Activated CD4-positive, alpha-beta T cell treated with anti-CD3 and anti-CD28 coated beads, Interleukin-2, Interleukin-4, amounts not matched to agents 100 ng/mL and 50 ng/mL, durations not matched to agents 16 hours and 8 hours (primary cell): ENCODE measurements at regions not wholly inside any gene's neighbourhood (a gene's known extent, or its start where the extent isn't known, plus 50 kb on each side); places are given as distances from the start of the nearest gene placed in this dataset.
"Not testable (repeated sequence)": the region's sequence is repeated elsewhere in the genome, so short reads cannot be mapped to it uniquely, and the experiment has no call there.

ENCODE experiments used
- DNase-seq: peaks from one replicate; pipeline ENCODE4 v3.0.0-alpha.2; 2020; ENCODE audit warnings: low spot score

DNA sequence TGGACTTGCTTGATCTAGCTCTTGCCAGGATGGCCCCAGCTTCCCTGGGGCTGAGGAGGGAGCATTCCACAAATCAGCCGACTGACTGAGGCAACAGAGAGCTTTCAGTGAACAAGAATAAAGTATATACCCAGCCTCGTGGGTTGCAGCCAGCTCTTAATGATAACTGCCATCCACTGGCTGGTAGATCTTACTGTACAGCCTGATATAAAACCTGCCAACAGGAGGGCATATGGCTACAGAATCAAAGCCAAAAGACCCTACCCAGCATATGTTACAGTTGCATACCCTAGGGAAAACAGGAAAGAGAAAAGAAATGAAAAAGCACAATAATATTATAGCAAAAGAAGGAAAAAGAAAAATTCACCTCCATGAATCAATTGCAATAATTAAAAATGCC is 775.9 kb upstream of the KIF2B start:
- DNase-seq: no peak

DNA sequence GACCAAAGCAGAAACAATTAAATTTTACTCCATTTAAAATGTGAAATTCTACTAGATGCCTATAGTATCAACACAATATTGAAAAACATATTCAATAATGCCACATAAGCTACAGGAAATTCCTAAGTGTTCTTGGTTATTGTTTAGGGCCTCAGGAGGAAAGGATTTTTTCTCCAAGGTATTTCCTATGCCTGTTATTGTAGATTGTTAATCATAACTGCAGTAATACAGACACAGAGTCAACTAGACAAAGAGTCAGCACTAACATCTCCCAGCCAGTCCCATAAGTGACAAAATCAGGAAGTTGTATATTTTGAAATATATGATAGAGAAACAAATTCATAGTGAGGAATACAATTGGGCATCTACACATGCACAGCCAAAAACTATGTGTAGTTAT is 782.7 kb upstream of the KIF2B start:
- DNase-seq: no peak

DNA sequence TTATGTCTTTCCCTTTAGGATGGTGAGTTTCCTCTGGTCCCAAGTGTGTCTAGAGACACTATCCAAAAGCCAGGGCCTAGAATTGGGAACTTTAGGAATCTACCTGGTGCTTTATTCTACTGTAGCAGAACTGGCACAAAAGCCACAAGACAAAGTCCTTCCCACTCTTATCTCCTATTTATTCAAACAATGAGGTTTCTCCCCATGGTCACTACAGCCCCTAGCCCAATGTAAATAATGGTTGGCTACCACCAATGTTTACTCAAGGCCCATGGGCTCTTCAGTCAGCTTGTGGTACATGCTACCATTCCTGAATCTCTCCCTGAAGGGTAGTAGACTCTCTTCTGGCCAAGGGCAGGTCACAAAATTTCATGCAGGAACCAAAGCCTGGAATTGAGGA is 789.4 kb upstream of the KIF2B start:
- no peak for DNase-seq

DNA sequence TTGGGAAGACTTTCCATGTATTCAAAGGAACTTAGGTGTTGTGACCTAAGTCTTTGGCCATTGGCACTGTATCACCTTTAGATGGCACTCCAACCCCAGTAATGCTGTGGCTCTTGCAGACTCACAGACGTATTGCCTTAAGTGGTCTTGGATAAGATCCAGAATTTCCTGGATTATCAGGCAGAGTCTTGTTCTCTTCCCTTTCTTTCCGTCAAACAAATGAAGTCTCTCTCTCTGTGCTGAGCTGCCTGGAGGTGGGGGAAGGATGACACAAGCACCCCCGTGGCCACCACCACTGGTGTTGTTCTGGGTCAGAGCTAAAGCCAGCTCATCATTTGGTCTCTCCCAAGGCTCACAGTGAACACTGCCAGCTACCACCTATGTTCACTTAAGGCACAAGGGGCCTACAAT is 789.9 kb upstream of the KIF2B start:
- DNase-seq: peak; percentile 4

DNA sequence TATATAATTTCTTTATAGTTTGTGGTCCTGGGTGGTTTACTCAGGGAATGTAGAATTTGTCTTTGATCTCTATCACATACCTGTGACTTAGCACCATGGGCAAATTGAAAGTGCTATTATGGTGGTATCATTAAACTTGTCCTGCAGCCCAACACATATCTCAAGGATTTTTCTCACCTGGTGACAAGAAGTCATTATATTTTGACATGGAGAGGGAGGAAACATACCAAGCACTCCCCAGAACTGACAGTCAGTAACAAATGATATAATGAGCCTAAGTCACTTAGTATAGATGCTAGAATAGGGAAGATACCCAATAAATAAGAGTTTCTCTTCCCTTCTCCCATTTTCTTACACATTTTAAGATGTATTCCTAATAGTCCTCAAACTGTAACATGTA is 805.5 kb upstream of the KIF2B start:
- no peak for DNase-seq

DNA sequence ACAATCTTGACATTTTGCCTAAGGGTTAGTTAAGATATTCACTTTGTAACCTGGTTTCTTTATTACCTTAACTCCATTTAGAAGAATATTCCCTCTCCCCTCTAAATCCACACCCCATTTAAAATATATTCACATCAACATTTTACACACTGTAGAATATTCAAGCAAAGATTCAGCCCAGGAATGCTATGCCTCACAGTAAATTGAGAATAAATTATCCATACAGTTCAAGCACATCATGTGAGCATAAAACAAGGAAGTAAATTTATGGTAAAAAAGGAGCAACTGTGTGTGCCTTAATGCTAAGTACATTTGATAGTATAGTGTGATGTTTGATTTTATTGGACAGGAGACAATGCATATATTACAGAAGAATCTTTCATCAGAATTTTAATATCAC is 806.6 kb upstream of the KIF2B start:
- DNase-seq: no peak

DNA sequence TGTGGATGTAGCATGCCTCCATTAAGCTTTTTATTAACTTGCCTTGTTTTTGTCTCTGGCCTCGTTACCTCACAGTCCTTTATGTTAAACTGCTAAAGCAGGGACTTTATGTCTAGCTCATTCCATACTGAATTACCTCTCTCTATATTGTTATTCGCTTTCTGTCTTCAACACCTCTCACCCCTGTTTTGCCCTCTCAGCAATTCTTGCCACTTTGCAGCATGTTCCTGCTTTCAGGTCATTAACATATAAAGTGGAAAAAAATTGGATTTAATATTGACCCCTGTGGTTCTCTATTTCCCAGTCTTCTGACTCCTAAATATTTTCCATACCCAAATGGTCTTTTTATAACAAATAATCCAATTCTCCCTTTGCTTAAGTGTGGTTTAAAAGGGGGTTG is 810.4 kb upstream of the KIF2B start:
- DNase-seq: no peak

DNA sequence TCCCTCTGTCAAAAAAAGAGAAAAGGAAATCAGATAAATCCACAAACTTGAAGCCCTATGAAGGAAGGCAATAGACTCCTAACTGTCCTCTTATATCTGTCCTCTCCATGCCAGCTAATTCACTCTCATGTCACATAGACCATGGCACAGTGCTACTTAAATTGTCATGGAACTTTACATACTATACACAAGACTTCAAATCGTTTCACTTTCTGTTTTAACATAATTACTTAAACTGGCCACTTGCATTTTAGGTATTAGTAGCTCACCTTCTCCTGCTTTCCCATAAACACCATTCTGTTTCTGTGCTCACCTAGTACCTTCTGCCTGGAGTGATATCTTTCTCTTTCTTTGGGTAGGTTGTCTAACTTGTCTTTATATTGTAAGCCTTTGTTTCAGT is 816.7 kb upstream of the KIF2B start:
- no peak for DNase-seq

DNA sequence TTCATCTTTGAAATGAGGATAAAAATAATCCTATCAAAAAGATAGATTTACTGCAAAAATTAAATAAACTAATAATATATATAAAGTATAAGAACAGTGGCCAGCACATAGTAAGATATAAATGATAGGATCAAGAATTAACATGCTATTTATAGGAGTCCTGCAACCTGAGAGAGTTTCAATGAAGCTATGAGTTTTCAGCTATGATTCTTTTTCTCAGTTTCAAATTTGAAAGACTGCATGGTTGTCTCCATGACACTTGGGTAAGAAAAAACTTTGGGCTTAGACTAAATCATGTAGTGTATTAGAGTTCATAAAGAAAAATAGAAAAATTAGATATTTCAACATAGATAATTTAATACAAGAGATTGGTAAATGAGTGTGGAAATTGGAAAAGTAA is 817.8 kb upstream of the KIF2B start:
- no peak for DNase-seq

DNA sequence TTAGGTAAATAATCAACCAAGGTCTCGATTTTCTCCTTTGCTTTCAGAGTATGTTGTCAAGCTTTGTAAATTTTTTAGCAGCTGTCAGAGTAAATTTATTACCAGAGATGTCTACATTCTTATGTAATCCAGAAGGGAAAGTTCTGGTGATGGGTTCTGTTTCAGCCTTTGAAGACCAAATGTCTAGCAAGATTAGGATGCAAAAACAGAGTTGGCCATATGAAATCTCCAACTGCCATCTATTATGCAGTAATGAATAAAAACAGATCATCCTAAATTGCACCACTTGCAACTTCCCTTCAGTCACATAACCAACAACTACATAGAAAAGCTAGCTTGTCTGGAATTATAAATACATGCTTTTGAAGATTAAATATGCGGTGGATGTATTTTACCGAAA is 826.8 kb upstream of the KIF2B start:
- no peak for DNase-seq

DNA sequence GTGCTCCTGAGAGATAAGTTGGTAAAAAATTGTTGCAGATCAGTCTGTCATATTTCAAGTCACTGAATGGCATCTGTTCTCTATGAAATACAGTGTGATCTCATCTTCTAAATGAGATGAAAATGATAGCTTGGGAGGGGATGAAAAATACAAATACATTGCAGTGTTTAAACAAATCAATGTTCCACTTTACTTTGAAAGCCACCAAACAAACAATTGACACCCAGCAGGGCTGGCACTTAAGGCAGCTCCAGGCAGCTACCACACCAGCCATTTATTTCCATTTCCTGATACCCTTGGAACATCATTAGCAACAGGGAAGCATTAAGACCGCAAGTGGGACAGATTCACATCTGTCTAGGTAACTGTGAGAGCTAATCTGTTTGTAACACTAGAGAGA is 827.6 kb upstream of the KIF2B start:
- DNase-seq: no peak

DNA sequence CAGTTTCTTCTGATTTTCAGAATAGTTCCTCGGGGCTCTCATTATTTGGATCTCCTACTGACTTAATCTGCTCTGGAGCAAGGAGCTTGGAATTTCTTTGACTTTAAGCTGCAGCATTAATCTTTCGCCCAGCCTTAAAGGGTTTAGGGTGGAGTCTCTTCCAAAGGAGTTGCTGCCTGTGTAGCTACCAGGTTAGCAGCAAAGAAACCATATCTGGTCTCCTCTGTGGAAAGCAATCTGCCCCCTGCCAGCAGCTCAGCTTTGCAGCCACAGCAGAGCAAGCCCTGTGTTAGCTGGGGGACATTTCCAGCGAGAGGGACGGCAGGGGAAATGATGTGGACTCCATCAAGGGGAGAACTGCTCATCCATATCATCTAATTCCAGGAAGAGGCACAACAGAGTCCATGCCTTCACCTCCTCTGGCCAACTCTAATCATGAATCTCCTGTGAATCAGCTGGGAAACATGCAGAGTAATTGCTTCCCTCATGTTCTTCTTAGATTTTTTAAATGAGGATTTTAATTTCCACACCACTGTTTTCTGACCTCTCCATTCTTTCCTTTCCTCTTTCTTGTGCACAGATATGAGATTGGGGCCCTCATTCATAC is 827.6 kb upstream of the CA10 start:
- no peak for DNase-seq

DNA sequence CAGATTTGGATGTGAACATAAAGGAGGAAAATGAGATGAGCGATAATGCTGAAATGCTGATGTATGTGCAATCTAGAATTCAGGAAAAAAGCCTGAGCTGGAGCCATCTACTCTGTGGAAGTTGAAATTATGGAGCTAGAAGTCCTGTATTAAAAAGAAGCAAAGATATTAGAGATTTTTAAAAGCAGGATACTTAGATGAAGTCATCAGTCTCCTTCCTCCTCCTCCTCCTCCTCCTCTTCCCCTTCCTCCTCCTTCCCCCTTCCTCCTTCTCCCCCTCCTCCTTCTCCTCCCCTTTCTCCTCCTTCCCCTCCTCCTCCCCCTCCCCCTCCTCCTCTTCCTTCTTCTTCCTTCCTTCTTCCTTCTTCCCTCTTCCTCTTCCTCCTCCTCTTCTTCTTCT is 823.8 kb upstream of the CA10 start:
- no peak for DNase-seq

DNA sequence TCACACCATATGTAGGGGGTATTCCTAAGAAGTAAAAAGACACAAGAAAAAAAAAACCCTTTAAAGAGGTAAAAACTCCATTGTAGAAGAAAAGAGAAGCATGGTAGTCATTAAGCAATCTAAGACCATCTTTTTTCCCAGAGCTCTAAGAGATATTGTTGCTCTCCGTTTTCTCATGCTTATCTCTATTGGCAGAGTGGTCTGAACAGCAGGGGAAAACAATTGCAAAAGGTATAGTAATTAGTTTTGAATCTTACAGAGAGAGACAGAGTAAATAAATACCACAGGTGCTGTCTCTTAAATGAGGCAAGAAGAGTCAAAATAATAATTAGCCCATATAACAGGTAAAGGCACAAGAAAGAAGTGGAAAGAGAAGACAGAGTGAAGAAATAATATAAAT is 821.4 kb upstream of the CA10 start:
- DNase-seq: no peak

DNA sequence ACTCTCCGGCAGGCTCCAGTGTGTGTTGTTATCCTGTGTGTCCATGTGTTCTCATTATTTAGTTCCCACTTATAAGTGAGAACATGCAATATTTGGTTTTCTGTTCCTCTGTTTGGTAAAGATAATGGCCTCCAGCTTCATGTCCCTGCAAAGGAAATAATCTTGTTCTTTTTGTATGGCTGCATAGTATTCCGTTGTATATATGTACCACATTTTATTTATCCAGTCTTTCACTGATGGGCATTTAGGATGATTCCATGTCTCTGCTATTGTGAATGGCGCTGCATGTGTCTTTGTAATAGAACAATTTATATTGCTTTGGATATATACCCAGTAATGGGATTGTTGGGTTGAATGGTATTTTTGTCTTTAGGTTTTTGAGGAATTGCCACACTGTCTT is 807.3 kb upstream of the CA10 start:
- DNase-seq: no peak

DNA sequence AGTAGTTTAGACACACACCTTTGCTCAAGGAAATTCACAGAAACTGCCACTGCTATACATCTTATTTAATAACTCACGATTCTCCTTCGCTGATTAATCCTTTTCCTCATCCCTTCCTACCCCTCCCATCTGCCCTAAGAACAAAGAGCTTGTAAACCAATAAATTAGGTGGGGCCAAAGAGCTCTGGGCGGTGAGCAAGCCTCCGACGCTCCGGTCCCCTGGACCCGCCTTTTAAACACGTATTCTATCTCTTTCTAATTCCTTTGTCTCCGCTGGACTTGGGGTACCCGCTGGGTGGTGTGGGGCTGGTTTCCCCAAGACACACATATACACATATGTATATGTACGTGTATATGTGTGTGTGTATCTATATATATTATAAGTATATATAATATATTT is 803.2 kb upstream of the CA10 start:
- DNase-seq: not testable (repeated sequence)

DNA sequence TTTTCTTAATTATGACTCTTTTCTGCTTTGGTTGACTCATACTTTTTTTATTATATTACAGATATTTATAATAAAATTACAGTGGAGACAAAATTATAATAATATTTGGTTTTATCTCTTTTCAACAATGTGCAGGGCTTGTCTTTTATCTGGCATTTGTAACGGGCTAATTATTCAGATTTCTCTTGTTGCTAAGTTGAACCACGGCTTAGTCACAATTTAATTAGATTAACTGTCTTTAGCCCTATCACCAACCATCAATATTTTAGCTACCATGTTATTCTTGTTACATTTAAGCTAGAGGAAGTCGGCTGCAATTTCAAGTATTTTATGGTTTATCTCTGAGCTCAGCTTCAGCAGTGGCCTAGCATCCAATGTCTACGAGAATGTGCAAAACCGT is 798.9 kb upstream of the CA10 start:
- no peak for DNase-seq

DNA sequence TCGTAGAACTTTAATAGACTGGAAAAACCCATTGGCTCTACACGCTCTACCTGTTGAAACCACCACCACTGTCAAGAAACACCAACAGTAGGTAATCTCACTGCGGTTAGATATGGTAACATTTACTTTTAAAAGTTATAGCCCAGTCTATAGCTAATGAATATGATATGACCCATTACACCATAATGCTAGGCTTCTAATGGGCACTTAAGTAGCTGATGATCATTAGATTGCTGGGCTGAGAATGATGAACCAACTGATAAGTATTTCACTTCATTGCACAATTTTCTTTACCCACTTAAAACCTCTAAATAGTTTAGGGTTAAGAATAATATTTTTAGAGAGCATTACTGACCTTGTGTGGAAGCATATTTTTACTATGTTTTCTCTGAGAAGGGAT is 788.9 kb upstream of the CA10 start:
- no peak for DNase-seq

DNA sequence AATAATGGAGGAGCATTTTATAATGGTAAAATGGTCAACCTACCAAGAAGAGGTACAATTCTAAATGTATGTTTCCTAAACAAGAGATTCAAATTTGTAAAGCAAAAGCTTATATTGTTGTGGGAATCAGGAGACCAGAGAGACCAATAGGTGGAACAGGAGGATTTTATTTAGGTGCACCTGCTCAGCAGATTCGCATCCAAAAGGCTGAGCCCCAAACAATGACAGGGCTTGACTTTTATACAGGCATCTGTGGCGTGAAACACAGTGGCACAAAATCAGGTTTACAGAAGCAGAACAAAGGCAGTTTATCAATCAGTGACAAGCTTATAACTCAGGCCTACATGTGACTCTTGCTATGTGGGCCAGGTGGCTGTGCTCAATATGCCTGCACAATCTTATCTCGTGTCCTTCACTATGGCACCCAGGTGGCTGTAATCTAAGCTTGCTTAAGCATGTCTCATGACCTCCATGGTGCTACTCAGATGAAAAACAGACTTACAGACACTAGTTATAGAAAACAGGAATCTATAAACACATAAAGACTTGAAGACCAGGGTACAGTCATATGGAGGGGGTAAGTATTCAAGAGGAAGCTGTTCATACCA is 780.2 kb upstream of the CA10 start:
- no peak for DNase-seq

DNA sequence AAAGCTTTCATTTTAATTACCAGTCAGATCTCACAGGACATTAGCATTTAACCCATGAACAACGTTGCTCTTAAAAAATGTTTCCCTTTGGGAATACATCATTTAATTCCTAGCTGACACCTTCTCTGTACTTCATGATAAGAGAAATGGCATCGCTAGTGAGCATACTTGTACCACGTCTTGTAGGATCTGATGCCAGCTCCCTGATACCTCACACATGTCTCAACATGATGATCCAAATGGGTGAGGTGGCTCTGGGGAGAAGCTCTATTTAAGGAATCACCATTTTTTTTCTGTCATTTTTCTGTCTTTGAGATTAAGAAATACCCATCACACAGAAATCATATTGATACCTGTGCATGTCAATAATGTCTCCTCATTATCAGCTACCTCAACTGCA is 772.1 kb upstream of the CA10 start:
- DNase-seq: no peak

DNA sequence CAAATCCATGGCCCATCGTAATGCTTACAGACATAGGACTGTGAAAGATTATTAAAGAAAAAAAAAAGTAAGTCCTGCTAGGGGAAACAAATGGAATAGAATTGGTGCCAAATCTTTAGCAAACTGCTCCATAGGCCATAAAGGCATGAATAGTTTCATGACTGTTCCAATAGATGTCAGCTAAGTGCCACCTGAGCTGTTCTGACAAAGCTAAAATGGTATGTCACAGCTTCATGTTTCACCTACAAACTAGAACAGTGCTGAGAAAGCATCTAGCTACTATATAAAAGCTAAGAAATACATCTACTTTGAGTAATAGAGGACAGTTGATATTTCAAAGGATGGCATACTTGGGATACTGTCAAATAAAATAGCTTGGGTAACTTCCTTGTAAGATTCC is 771.6 kb upstream of the CA10 start:
- no peak for DNase-seq

DNA sequence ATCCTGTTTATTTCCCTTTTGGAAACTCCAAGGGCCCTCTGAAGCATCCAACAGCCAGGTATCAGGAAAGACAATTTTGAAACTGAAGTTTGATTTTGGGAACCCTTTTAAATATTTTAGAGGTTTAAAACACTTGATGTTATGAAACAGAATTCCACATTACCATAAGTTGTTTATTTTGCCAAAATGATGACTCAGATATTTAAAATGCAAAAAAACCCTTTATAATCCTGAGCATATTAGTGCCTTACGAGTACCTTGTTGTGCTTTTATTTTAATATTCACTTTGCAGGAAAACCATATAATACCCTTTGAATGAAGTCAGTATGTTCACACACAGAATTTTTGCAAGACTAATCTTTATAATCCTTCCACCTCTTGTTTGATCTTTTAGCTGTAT is 765.1 kb upstream of the CA10 start:
- DNase-seq: no peak

DNA sequence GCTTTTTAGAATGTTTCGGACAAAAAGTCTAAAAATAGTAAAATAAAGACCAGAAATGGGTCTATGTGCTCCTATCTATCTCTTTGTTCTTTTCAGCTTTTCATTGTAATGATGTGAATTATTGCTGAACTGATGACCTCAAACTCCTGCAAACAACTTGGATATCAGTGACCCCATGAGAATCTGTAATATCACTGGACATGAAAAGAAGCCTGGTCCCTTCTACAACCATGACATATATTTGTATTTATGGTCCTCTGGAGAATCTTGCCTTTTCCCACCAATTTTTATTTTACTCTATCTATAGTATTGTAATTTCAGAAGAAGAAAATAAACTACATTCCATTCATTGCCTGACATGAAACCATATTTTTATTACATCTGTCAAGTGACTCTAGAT is 740.7 kb upstream of the CA10 start:
- no peak for DNase-seq

DNA sequence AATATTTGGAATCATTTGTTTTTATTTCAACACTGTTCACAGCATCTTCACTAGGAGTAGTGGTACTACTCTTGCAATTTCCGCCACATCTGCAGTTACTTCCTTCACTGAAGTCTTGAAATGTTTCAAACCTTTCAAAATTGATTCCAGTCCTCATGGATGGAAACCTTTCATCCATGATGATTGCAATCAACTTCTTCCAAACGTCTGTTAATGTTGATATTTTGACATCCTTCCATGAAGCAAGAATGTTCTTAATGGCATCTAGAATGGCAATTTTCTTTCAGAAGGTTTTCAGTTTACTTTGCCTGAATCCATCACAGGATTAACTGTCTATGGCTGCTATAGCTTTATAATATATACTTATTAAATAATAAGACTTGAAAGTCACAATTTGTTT is 736.8 kb upstream of the CA10 start:
- no peak for DNase-seq

DNA sequence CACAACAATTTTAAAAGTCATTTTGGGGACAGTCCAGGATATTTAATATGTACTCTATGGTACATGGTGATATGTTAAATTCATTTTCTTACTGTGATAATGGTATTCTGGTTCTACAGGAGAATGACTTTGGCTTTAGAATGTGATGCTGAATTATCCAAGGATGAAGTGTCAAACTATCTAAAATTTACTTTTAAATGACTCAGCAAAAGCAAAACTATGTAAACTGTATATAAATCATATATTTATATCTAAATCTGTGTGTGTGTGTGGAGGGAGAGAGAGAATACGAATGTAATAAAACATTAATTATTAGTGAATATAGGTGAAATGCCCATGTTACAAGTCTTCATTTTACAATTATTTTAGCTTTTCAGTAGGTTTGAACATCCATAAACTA is 733.8 kb upstream of the CA10 start:
- no peak for DNase-seq
